ENCODE measurements at regions not wholly inside any gene's neighbourhood (a gene's known extent, or its start where the extent isn't known, plus 50 kb on each side); places are given as distances from the start of the nearest gene placed in this dataset.
"Not testable (repeated sequence)": the region's sequence is repeated elsewhere in the genome, so short reads cannot be mapped to it uniquely, and the experiment has no call there.

GRCh38 chr3:59212128-59212779, 162.4 kb upstream of the CFAP20DC start:
- DNase-seq (ENCODE audit: low read depth in 3 of 3) = no peak

DNA sequence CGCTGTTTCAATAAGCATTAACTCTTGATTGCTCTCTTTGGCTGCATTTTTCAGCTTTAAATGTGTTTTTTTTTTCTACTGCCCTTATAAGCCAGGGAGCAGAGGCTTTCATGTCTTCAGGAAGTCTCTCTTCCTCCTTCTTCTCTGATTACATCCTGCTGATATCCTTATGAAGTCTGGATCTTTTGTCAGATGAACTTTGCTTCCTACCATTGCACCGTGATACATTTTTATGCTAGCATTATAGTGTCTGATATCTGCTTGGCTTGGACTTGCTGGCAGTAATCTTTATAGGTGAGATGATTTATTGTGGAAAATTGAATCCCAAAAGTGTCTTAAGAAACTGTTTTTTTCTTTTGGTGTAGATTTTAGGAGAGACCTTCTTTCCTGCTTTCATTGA, 160.4 kb upstream of the CFAP20DC start:
- DNase-seq (ENCODE audit: low read depth in 3 of 3) = no peak

DNA sequence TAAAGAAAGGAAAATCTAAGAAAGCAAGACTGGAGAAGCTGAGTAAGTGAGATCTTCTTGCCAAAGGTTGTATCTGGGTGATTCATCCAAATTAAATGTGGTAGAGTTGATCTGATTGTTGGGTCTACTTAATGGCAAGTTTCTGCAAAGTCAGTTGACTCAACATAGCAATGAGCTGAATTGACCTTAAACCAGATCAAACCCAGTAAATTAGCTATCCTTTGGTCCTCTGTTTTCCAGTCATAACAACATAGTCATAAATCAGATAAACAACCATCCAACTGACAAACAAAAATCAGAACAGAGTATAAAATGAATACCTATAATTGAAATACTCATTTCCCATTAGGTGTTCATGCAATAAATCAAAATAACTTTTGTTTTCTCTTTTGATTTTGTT, 142.6 kb upstream of the CFAP20DC start:
- no peak for DNase-seq (ENCODE audit: low read depth in 3 of 3)

DNA sequence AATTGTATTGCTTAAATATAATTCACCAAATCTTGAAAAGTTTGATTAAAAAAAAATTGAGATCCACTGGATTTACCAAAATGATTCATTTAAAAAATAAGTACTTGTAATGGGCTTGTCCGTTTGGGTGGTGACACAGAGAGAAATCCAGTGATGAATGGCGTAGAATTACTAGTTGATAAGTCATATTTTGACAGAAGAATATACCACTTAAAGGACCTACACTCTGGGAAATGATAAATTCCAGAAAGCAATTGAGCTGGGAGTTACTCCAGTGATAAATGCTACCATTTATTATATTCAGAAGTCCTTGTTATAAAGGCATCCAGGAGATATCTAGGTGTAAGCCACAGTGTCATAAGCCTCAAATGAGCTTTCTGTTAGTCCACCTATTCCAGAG, 141.8 kb upstream of the CFAP20DC start:
- DNase-seq (ENCODE audit: low read depth in 3 of 3) = no peak

DNA sequence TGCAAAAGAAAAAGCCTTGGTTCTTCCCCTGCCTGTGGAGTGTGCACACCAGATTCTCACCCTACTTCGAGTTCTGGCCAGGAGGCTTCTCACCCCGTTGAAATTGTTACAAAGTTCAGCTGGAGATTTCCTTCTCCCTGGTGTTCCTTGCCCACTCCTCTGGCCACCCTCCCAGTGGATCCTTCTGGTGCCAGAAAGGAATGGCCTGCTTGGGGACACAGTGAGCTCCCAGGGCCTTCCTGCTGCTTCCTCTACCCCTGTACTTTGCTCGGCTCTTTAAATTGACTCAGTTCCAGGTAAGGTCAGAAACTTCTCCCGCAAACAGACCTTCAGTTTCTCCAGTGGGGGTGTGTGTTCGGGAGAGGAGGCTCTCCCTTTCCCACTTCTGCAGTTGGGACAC, 140.1 kb upstream of the CFAP20DC start:
- no peak for DNase-seq (ENCODE audit: low read depth in 3 of 3)

GRCh38 chr3:59189526-59189925, 139.7 kb upstream of the CFAP20DC start:
- DNase-seq (ENCODE audit: low read depth in 3 of 3) = no peak

DNA sequence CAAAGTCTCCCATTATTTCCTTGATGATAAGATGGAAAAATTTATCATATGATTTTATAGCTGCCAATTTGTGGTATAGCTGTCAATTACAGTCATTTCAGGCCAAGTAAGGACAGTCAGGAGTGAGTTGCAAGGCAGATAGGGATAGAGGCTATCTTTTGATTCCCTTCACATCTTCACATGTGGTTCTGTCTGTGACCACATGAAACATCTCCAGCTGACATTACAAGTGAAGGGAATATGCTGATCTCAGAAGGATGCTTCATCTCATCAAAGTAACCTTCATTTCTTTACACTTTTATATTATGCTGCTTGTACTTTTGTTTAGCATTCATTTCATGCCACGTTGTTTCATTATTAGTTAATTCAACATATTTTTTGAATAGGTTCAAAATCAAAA, 136.9 kb upstream of the CFAP20DC start:
- no peak for DNase-seq (ENCODE audit: low read depth in 3 of 3)

GRCh38 chr3:59185591-59186369, 136.0 kb upstream of the CFAP20DC start:
- DNase-seq (ENCODE audit: low read depth in 3 of 3) = no peak

- DNase-seq (ENCODE audit: low read depth in 3 of 3) = no peak
Measured at GRCh38 chr3:59180006-59180405, 130.2 kb upstream of the CFAP20DC start.

DNA sequence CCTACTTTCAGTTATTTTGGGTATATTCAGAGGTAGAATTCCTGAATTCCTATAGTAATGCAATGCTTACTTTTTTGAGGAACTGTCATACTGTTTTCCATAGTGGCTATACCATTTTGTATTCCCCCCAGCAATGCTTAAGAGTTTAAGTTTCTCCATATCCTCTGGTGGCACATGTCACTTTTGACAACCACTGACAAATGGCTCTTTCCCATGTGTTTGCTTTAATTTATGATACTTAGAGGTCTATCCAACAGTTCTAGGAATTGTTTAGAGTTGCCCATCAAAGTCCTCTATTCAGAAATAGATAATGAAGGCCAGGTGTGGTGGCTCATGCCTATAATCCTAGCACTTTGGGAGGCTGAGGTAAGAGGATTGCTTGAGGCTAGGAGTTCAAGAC, 128.9 kb upstream of the CFAP20DC start:
- DNase-seq (ENCODE audit: low read depth in 3 of 3) = no peak

DNA sequence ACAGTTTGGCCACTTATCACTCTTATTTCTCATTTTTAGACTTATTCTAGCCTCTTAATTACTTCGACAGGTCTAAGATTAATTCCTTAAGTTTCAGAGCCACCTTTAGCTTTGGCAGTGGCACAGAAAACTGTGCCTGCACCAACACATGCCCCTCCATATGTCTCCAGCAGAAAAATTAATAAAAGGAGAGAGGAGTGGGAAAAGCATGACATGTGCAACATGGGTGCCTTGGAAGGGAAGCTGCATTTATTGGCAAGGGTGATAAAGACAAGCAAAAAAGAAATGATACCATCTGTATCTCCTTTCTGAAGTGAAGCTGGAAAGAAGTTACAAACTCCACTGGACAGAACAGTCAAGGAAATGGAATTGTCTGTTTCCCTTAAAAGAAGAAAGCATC, 121.7 kb upstream of the CFAP20DC start:
- no peak for DNase-seq (ENCODE audit: low read depth in 3 of 3)

GRCh38 chr3:59170166-59170565, 120.3 kb upstream of the CFAP20DC start:
- not testable (repeated sequence) for DNase-seq (ENCODE audit: low read depth in 3 of 3)

DNA sequence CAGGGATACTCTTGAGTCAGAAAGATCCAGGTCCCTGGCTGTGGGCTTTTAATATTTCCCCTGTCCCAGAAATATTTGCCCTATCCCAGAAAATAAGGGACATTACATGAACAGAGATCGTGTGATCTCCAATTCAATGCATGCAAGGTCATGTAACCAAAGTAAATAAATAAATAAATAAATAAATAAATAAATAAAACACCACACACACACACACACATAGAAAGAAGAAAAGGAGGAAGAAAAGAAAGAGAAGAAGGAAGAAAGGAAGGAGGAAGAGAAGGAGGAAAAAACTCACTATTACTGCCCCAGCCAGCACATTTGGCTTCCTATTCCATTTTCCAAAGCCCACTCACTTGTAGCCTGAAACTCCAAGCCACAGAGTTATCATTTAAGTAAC, 117.9 kb upstream of the CFAP20DC start:
- DNase-seq (ENCODE audit: low read depth in 3 of 3) = no peak

DNA sequence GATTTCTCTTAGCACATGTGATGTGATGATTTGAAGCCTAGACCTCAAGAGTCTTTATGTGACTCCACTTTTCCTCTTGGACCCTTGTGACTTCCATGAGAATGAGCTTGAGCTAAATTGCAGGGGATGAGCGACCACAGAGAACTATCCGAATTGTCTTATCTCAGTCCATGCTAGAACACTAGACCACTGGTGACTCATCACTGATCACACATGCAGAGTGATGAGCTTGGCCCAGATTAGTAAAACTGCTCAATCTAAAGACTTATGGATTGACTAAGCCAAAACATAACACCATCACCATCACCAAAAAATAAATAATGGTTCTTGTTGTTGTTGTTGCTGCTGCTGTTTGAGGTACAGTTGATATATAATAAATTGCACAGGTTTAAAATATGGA, 114.1 kb upstream of the CFAP20DC start:
- no peak for DNase-seq (ENCODE audit: low read depth in 3 of 3)

- DNase-seq (ENCODE audit: low read depth in 3 of 3) = no peak
Measured at GRCh38 chr3:59161048-59161447, 111.2 kb upstream of the CFAP20DC start.

DNA sequence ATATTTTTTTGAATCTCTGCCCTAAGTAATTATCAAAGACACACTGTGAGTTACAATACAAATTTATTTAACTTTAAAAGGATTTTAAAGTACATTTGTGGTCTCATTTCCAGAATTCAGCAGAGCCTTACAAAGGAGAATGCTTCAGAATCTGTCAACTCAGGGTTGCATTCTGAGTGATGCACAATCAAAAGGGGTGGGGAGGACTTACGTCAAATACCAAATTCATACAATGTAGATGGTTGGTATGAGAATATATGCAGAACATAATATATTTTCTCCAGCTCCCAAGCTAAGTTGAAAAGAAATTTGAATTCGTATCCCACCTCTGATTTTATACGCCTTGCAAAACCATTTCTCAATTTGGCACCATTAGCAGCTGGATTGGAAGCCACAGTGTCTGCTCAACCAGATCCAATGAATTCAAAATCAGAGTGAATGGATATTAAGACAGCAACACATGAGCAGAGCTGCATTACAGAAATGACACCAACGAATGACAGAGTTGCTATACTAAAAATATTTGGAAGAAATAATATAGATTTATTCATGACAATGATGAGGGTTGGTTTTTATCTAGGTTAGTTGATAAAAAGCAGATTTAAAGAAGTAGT, 110.4 kb upstream of the CFAP20DC start:
- DNase-seq (ENCODE audit: low read depth in 3 of 3) = no peak

DNA sequence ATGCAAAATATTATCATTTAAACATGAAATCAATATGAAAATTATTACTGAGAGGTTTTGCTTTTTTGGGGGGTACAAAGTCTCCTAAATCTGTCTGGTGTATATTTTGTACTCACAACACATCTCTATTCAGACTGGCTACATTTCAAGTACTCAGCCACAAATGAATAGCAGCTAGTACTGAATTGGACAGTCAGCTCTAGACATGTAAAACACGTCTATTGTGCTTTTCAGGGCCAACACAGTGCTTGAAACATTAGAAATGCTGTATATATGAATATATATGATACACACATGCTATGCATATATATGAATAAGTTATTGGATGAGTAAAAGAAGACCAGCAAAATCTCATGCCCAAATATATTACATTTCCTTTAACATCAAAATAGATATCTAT, 103.8 kb upstream of the CFAP20DC start:
- no peak for DNase-seq (ENCODE audit: low read depth in 3 of 3)

- no peak for DNase-seq (ENCODE audit: low read depth in 3 of 3)
Measured at GRCh38 chr3:59152943-59153342, 103.1 kb upstream of the CFAP20DC start.

DNA sequence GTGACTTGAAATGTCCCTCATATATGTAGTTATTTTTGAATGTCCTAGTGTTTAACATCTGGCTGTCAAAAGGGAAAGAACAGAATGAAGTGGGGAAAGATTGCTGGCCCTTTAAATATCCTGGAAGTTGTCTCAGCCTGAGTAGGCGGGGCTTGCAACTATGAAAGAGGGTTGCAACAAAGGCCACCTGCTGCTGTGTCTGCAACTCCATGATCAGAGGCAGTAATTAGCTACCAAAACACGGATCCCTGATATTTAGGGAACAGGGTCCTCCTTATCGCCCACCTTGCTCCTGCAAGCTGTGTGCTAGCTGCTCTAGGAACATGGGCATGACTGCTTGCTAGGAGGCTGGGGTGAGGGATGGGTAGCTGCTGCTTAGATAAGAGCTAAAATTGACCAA, 100.2 kb upstream of the CFAP20DC start:
- DNase-seq (ENCODE audit: low read depth in 3 of 3) = no peak

- no peak for DNase-seq (ENCODE audit: low read depth in 3 of 3)
Measured at GRCh38 chr3:59149166-59149565, 99.3 kb upstream of the CFAP20DC start.

DNA sequence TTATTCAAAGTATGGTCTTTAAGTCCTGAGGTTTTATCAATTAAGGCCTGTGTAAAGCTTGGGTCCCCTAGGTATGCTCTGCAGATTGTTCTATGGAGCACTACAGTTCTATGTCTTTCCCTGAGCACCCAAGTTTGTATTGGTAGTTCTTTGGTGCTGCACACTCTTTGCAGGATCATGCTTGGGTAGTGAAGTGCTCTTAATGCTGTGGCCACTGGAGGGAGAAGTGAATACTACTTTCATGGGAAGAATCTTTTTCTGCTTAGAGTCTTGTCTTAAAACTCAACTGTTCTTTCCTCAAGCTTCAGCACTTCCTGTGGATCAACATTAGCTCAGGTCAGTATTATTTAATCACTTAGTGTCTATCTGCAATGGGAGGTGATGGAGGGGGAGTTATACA, 93.6 kb upstream of the CFAP20DC start:
- no peak for DNase-seq (ENCODE audit: low read depth in 3 of 3)

DNA sequence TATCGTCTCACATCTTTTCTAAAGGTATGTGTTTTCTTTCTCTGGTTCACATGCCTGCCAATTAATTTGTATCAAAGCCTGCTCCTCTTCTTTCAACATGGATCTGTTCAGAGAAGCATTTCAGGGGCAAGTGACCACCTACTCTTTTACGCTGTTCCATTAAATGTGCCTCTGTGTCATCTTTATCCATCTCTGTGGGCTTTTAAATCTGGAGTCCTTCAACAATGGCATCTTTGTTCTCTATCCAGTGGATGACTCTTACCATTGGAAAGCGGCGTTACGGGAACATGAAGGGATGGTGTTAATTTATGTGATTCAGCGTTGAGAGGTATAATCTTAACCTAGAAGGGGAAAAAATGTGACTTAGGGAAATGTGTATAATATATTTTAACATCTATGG, 92.7 kb upstream of the CFAP20DC start:
- DNase-seq (ENCODE audit: low read depth in 3 of 3) = no peak

DNA sequence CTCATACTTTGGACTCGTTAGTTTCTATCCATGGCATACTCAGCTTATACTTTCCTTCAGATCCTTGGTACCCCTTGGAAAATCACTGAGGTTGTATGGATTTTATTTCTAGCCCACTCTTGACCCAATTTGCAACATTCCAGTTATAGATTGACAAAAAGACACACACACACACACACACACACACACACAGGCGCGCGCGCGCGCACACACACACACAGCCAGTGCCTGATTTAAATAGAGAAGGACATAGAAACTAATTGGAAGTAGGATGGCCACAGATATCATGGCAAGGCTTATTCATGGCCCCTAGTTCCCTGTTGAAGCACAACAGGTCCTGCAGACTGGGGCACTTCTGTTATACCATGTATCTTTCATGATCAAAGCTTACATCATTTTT, 89.1 kb upstream of the CFAP20DC start:
- DNase-seq (ENCODE audit: low read depth in 3 of 3) = no peak
